ENCODE measurements at regions not wholly inside any gene's neighbourhood (a gene's known extent, or its start where the extent isn't known, plus 50 kb on each side); places are given as distances from the start of the nearest gene placed in this dataset.

DNA sequence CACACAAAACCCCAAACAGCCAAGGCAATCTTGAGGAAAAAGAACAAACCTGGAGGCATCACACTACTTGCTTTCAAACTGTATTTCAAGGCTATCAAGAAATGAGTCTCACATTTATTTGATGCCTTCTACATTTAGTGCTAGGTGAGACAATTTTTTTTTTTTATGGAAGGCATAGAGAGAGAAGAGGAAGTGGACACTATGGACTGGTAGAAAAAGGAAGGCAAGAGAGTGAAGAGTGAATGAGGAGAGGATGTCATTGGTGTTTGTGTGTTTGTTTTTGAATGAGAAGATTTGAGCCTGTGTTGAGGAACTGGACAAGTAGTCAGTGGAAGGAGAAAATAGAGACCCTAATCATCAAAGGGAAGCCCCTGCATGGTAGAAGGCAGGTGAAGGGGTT is 182.0 kb upstream of the JAG1 start:
- H2AFZ ChIP-seq (ENCODE audit: low read depth, low read length), result no peak overlapping the region

DNA sequence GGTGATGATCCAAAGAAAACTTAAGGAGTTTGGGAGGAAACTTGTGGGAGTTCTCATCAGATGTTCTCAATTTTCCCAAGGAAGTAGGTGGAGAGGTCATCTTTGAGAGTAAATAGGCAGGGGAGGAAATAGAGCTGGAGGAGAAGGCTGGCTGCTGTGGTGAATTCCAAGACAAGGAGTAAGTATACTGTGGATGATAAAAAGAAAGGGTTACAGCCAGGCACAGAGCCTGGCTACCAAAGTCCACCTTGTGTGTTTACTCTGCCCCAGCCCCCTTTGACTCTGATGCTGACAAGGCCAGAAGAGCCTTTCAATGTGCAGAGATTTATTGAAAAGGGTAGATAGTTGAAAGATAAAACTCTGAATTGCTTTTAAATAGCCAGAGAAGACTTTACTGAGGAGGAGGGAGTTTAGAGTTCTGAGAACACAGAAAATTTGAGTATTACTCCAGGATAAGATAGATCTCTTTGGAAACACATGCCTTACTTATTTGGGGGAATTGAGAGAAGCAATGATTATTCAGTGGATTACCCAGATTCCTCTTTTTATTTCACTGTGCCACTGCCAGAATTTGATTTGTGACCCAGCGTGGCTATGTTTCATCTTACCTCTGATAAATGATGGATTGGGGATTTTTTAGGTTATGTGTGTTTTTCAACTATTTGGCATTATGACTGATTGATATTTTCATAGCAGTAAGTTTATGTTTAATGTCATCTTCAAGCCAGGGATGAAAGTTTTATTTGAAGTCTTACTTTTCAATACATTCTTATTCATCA is 182.6 kb upstream of the JAG1 start:
- Histone ChIP-seq H3K9me3 (ENCODE audit: low read length) (no peaks in the 10 kb centered on the region), H3K27ac (ENCODE audit: low read length) (no peak overlapping the region), H3K27me3 (ENCODE audit: insufficient read depth, low read depth, low read length) (no peaks in the 10 kb centered on the region), H3K4me3 (ENCODE audit: low read length) (no peak overlapping the region), H3F3A (ENCODE audit: insufficient read depth, low read length, poor library complexity, severe bottlenecking) (no peaks in the 10 kb centered on the region), H3K9ac (ENCODE audit: low read length) (no peak overlapping the region), H3K4me2 (ENCODE audit: low read length) (no peak overlapping the region), H3K36me3 (ENCODE audit: insufficient read depth, low read length) (no peaks in the 10 kb centered on the region), H3K9me2 (ENCODE audit: insufficient read depth, low read length) (no peaks in the 10 kb centered on the region), H3K79me2 (replicated peaks; ENCODE audit: insufficient read depth, low read length) (no peaks in the 10 kb centered on the region), H2AFZ (ENCODE audit: low read depth, low read length) (no peak overlapping the region), H4K20me1 (ENCODE audit: insufficient read depth) (no peaks in the 10 kb centered on the region)
- TF ChIP-seq EZH2 (IDR thresholded peaks at IDR 0.05; ENCODE audit: borderline replicate concordance, insufficient read depth, low read length, poor library complexity, severe bottlenecking) (no peak), MXI1 (conservative IDR thresholded peaks at IDR 0.05; ENCODE audit: poor library complexity, severe bottlenecking) (no peak), TAF1 (IDR thresholded peaks at IDR 0.05; ENCODE audit: low read depth) (no peak), EP300 (conservative IDR thresholded peaks at IDR 0.05; ENCODE audit: poor library complexity, severe bottlenecking) (no peak), SMC3 (conservative IDR thresholded peaks at IDR 0.05; ENCODE audit: poor library complexity) (no peak), RAD21 (conservative IDR thresholded peaks at IDR 0.05) (no peak), POLR2AphosphoS5 (IDR thresholded peaks at IDR 0.05) (no peak)
- TF ChIP-seq, protein P1, sequence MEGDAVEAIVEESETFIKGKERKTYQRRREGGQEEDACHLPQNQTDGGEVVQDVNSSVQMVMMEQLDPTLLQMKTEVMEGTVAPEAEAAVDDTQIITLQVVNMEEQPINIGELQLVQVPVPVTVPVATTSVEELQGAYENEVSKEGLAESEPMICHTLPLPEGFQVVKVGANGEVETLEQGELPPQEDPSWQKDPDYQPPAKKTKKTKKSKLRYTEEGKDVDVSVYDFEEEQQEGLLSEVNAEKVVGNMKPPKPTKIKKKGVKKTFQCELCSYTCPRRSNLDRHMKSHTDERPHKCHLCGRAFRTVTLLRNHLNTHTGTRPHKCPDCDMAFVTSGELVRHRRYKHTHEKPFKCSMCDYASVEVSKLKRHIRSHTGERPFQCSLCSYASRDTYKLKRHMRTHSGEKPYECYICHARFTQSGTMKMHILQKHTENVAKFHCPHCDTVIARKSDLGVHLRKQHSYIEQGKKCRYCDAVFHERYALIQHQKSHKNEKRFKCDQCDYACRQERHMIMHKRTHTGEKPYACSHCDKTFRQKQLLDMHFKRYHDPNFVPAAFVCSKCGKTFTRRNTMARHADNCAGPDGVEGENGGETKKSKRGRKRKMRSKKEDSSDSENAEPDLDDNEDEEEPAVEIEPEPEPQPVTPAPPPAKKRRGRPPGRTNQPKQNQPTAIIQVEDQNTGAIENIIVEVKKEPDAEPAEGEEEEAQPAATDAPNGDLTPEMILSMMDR (IDR thresholded peaks at IDR 0.05; ENCODE audit: poor library complexity, severe bottlenecking), result no peak
- TF ChIP-seq, protein P2, sequence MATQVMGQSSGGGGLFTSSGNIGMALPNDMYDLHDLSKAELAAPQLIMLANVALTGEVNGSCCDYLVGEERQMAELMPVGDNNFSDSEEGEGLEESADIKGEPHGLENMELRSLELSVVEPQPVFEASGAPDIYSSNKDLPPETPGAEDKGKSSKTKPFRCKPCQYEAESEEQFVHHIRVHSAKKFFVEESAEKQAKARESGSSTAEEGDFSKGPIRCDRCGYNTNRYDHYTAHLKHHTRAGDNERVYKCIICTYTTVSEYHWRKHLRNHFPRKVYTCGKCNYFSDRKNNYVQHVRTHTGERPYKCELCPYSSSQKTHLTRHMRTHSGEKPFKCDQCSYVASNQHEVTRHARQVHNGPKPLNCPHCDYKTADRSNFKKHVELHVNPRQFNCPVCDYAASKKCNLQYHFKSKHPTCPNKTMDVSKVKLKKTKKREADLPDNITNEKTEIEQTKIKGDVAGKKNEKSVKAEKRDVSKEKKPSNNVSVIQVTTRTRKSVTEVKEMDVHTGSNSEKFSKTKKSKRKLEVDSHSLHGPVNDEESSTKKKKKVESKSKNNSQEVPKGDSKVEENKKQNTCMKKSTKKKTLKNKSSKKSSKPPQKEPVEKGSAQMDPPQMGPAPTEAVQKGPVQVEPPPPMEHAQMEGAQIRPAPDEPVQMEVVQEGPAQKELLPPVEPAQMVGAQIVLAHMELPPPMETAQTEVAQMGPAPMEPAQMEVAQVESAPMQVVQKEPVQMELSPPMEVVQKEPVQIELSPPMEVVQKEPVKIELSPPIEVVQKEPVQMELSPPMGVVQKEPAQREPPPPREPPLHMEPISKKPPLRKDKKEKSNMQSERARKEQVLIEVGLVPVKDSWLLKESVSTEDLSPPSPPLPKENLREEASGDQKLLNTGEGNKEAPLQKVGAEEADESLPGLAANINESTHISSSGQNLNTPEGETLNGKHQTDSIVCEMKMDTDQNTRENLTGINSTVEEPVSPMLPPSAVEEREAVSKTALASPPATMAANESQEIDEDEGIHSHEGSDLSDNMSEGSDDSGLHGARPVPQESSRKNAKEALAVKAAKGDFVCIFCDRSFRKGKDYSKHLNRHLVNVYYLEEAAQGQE (IDR thresholded peaks at IDR 0.05; ENCODE audit: borderline replicate concordance), result no peak

More for the DNA sequence above, 182.0 kb upstream of the JAG1 start:
- H4K20me1 ChIP-seq (ENCODE audit: insufficient read depth), result no peaks in the 10 kb centered on the region
- H3F3A ChIP-seq (ENCODE audit: insufficient read depth, low read length, poor library complexity, severe bottlenecking), result no peaks in the 10 kb centered on the region
- no peak overlapping the region for H3K27ac ChIP-seq (ENCODE audit: low read length)
- H3K4me3 ChIP-seq (ENCODE audit: low read length), result no peak overlapping the region
- no peaks in the 10 kb centered on the region for H3K27me3 ChIP-seq (ENCODE audit: insufficient read depth, low read depth, low read length)
- H3K9me3 ChIP-seq (ENCODE audit: low read length), result no peaks in the 10 kb centered on the region
- no peak overlapping the region for H3K4me2 ChIP-seq (ENCODE audit: low read length)
- no peak overlapping the region for H3K9ac ChIP-seq (ENCODE audit: low read length)
- no peak for TF ChIP-seq POLR2AphosphoS5 (IDR thresholded peaks at IDR 0.05)
- TF ChIP-seq RAD21 (conservative IDR thresholded peaks at IDR 0.05), result no peak
- no peak for TF ChIP-seq MXI1 (conservative IDR thresholded peaks at IDR 0.05; ENCODE audit: poor library complexity, severe bottlenecking)
- no peak for TF ChIP-seq TAF1 (IDR thresholded peaks at IDR 0.05; ENCODE audit: low read depth)
- TF ChIP-seq EZH2 (IDR thresholded peaks at IDR 0.05; ENCODE audit: borderline replicate concordance, insufficient read depth, low read length, poor library complexity, severe bottlenecking), result no peak
- TF ChIP-seq, protein P1 (IDR thresholded peaks at IDR 0.05; ENCODE audit: poor library complexity, severe bottlenecking), result no peak
- no peak for TF ChIP-seq EP300 (conservative IDR thresholded peaks at IDR 0.05; ENCODE audit: poor library complexity, severe bottlenecking)
- TF ChIP-seq SMC3 (conservative IDR thresholded peaks at IDR 0.05; ENCODE audit: poor library complexity), result no peak
- TF ChIP-seq, protein P2 (IDR thresholded peaks at IDR 0.05; ENCODE audit: borderline replicate concordance), result no peak
- H3K79me2 ChIP-seq (replicated peaks; ENCODE audit: insufficient read depth, low read length), result no peaks in the 10 kb centered on the region
- H3K36me3 ChIP-seq (ENCODE audit: insufficient read depth, low read length), result no peaks in the 10 kb centered on the region
- no peaks in the 10 kb centered on the region for H3K9me2 ChIP-seq (ENCODE audit: insufficient read depth, low read length)

Data from neural cell (in vitro differentiated cells).